ENCODE measurements at regions not wholly inside any gene's neighbourhood (a gene's known extent, or its start where the extent isn't known, plus 50 kb on each side); places are given as distances from the start of the nearest gene placed in this dataset.

GRCh38 chr2:235255693-235256092, 238.2 kb upstream of the AGAP1 start:
- no peak overlapping the region for H3K4ac ChIP-seq (ENCODE audit: low read depth, low read length)
- H2AK5ac ChIP-seq (ENCODE audit: low read length): no peak overlapping the region
- no peak overlapping the region for H2BK5ac ChIP-seq (ENCODE audit: low read depth, low read length, poor library complexity)
- no peak overlapping the region for H4K91ac ChIP-seq (ENCODE audit: low read depth, low read length)
- H4K12ac ChIP-seq (ENCODE audit: low read depth, low read length): no peak overlapping the region
- no peak overlapping the region for H3K9ac ChIP-seq (ENCODE audit: low read length)
- H2BK12ac ChIP-seq (ENCODE audit: low read length): no peak overlapping the region
- H3K27ac ChIP-seq (ENCODE audit: low read depth, low read length): no peak overlapping the region
- peaks cover 2% of the 10 kb centered on the region for H3K9me3 ChIP-seq (ENCODE audit: insufficient read depth, low read depth, low read length)
- H3K4me1 ChIP-seq (ENCODE audit: control insufficient read depth in 1 of 2, insufficient read depth in 2 of 2, low read length in 2 of 2): no peaks in the 10 kb centered on the region
- no peaks in the 10 kb centered on the region for H3K79me1 ChIP-seq (ENCODE audit: low read length)
- no CpG with 5 or more reads among the region's 5 CpGs for WGBS (ENCODE audit: extremely low coverage, insufficient coverage, insufficient read length)
- no peak overlapping the region for H3K4me2 ChIP-seq (ENCODE audit: low read length)
- no peak overlapping the region for H2BK120ac ChIP-seq (ENCODE audit: insufficient read depth, low read length, poor library complexity)
- no peaks in the 10 kb centered on the region for H3K79me2 ChIP-seq (ENCODE audit: control insufficient read depth, insufficient read depth, low read length, poor library complexity)
- no peak overlapping the region for H4K8ac ChIP-seq (ENCODE audit: low read depth, low read length)
- no peak overlapping the region for H2AFZ ChIP-seq (ENCODE audit: insufficient read depth, low read length, poor library complexity)
- DNase-seq: no peak
- no peaks in the 10 kb centered on the region for H3K27me3 ChIP-seq (ENCODE audit: insufficient read depth, low read length)
- no peak overlapping the region for H3K18ac ChIP-seq (ENCODE audit: low read length)
- no peaks in the 10 kb centered on the region for H3K36me3 ChIP-seq (ENCODE audit: control insufficient read depth in 1 of 2, insufficient read depth in 2 of 2, low read length in 2 of 2)
- no peak overlapping the region for H3K4me3 ChIP-seq (ENCODE audit: low read depth, low read length)
- no peak overlapping the region for H3K23ac ChIP-seq (ENCODE audit: low read length)
- H3K14ac ChIP-seq (ENCODE audit: low read length): no peak overlapping the region

- Histone ChIP-seq H2BK5ac (ENCODE audit: low read depth, low read length, poor library complexity) (no peak overlapping the region), H3K79me2 (ENCODE audit: control insufficient read depth, insufficient read depth, low read length, poor library complexity) (no peaks in the 10 kb centered on the region), H3K14ac (ENCODE audit: low read length) (no peak overlapping the region), H3K4me1 (ENCODE audit: control insufficient read depth in 1 of 2, insufficient read depth in 2 of 2, low read length in 2 of 2) (no peaks in the 10 kb centered on the region), H4K91ac (ENCODE audit: low read depth, low read length) (no peak overlapping the region), H3K23ac (ENCODE audit: low read length) (no peak overlapping the region), H3K9ac (ENCODE audit: low read length) (no peak overlapping the region), H4K12ac (ENCODE audit: low read depth, low read length) (no peak overlapping the region), H3K27me3 (ENCODE audit: insufficient read depth, low read length) (no peaks in the 10 kb centered on the region), H2AK5ac (ENCODE audit: low read length) (no peak overlapping the region), H3K4ac (ENCODE audit: low read depth, low read length) (no peak overlapping the region), H3K9me3 (ENCODE audit: insufficient read depth, low read depth, low read length) (peaks cover 2% of the 10 kb centered on the region), H3K18ac (ENCODE audit: low read length) (no peak overlapping the region), H2BK12ac (ENCODE audit: low read length) (no peak overlapping the region), H3K36me3 (ENCODE audit: control insufficient read depth in 1 of 2, insufficient read depth in 2 of 2, low read length in 2 of 2) (no peaks in the 10 kb centered on the region), H2BK120ac (ENCODE audit: insufficient read depth, low read length, poor library complexity) (no peak overlapping the region), H3K4me3 (ENCODE audit: low read depth, low read length) (no peak overlapping the region), H4K8ac (ENCODE audit: low read depth, low read length) (no peak overlapping the region), H3K79me1 (ENCODE audit: low read length) (no peaks in the 10 kb centered on the region), H3K27ac (ENCODE audit: low read depth, low read length) (no peak overlapping the region), H3K4me2 (ENCODE audit: low read length) (no peak overlapping the region), H2AFZ (ENCODE audit: insufficient read depth, low read length, poor library complexity) (no peak overlapping the region)
- DNase-seq: no peak
- WGBS (ENCODE audit: extremely low coverage, insufficient coverage, insufficient read length): no CpG with 5 or more reads among the region's 1 CpG
Measured at GRCh38 chr2:235257590-235257989, 236.3 kb upstream of the AGAP1 start.

- Histone ChIP-seq H3K27ac (ENCODE audit: low read depth, low read length) (no peak overlapping the region), H4K12ac (ENCODE audit: low read depth, low read length) (no peak overlapping the region), H3K27me3 (ENCODE audit: insufficient read depth, low read length) (no peaks in the 10 kb centered on the region), H3K23ac (ENCODE audit: low read length) (no peak overlapping the region), H3K4me2 (ENCODE audit: low read length) (no peak overlapping the region), H3K79me1 (ENCODE audit: low read length) (no peaks in the 10 kb centered on the region), H3K4me1 (ENCODE audit: control insufficient read depth in 1 of 2, insufficient read depth in 2 of 2, low read length in 2 of 2) (peaks cover 0 to 2% of the 10 kb centered on the region in 2 experiments), H3K4me3 (ENCODE audit: low read depth, low read length) (no peak overlapping the region), H3K9me3 (ENCODE audit: insufficient read depth, low read depth, low read length) (peaks cover 2% of the 10 kb centered on the region), H2AK5ac (ENCODE audit: low read length) (no peak overlapping the region), H2BK5ac (ENCODE audit: low read depth, low read length, poor library complexity) (no peak overlapping the region), H2AFZ (ENCODE audit: insufficient read depth, low read length, poor library complexity) (no peak overlapping the region), H3K14ac (ENCODE audit: low read length) (no peak overlapping the region), H2BK120ac (ENCODE audit: insufficient read depth, low read length, poor library complexity) (no peak overlapping the region), H4K8ac (ENCODE audit: low read depth, low read length) (no peak overlapping the region), H3K18ac (ENCODE audit: low read length) (no peak overlapping the region), H3K36me3 (ENCODE audit: control insufficient read depth in 1 of 2, insufficient read depth in 2 of 2, low read length in 2 of 2) (no peaks in the 10 kb centered on the region), H3K9ac (ENCODE audit: low read length) (no peak overlapping the region), H2BK12ac (ENCODE audit: low read length) (no peak overlapping the region), H3K4ac (ENCODE audit: low read depth, low read length) (no peak overlapping the region), H4K91ac (ENCODE audit: low read depth, low read length) (no peak overlapping the region), H3K79me2 (ENCODE audit: control insufficient read depth, insufficient read depth, low read length, poor library complexity) (no peaks in the 10 kb centered on the region)
- DNase-seq: no peak
- WGBS (ENCODE audit: extremely low coverage, insufficient coverage, insufficient read length): no CpG with 5 or more reads among the region's 4 CpGs
Measured at GRCh38 chr2:235262750-235263149, 231.1 kb upstream of the AGAP1 start.

GRCh38 chr2:235263205-235264120, 230.4 kb upstream of the AGAP1 start:
- no peak overlapping the region for H3K4ac ChIP-seq (ENCODE audit: low read depth, low read length)
- no peak overlapping the region for H4K12ac ChIP-seq (ENCODE audit: low read depth, low read length)
- no peaks in the 10 kb centered on the region for H3K36me3 ChIP-seq (ENCODE audit: control insufficient read depth in 1 of 2, insufficient read depth in 2 of 2, low read length in 2 of 2)
- peaks cover 4 to 5% of the 10 kb centered on the region in 2 experiments for H3K4me1 ChIP-seq (ENCODE audit: control insufficient read depth in 1 of 2, insufficient read depth in 2 of 2, low read length in 2 of 2)
- H3K79me2 ChIP-seq (ENCODE audit: control insufficient read depth, insufficient read depth, low read length, poor library complexity): no peaks in the 10 kb centered on the region
- no peaks in the 10 kb centered on the region for H3K27me3 ChIP-seq (ENCODE audit: insufficient read depth, low read length)
- peak; percentile 59 to 66 for DNase-seq
- no peak overlapping the region for H3K9ac ChIP-seq (ENCODE audit: low read length)
- no peak overlapping the region for H2AK5ac ChIP-seq (ENCODE audit: low read length)
- H3K4me3 ChIP-seq (ENCODE audit: low read depth, low read length): no peak overlapping the region
- no peak overlapping the region for H2BK5ac ChIP-seq (ENCODE audit: low read depth, low read length, poor library complexity)
- no peak overlapping the region for H3K4me2 ChIP-seq (ENCODE audit: low read length)
- H3K9me3 ChIP-seq (ENCODE audit: insufficient read depth, low read depth, low read length): peaks cover 2% of the 10 kb centered on the region
- H4K91ac ChIP-seq (ENCODE audit: low read depth, low read length): no peak overlapping the region
- no peak overlapping the region for H3K18ac ChIP-seq (ENCODE audit: low read length)
- H3K14ac ChIP-seq (ENCODE audit: low read length): no peak overlapping the region
- no peak overlapping the region for H3K23ac ChIP-seq (ENCODE audit: low read length)
- H3K27ac ChIP-seq (ENCODE audit: low read depth, low read length): no peak overlapping the region
- no CpG with 5 or more reads among the region's 28 CpGs for WGBS (ENCODE audit: extremely low coverage, insufficient coverage, insufficient read length)
- no peak overlapping the region for H4K8ac ChIP-seq (ENCODE audit: low read depth, low read length)
- no peak overlapping the region for H2AFZ ChIP-seq (ENCODE audit: insufficient read depth, low read length, poor library complexity)
- no peak overlapping the region for H2BK120ac ChIP-seq (ENCODE audit: insufficient read depth, low read length, poor library complexity)
- no peak overlapping the region for H2BK12ac ChIP-seq (ENCODE audit: low read length)
- H3K79me1 ChIP-seq (ENCODE audit: low read length): no peaks in the 10 kb centered on the region

Data from trophoblast cell (in vitro differentiated cells and primary cell).